B cell (primary cell): ENCODE measurements at regions not wholly inside any gene's neighbourhood (a gene's known extent, or its start where the extent isn't known, plus 50 kb on each side); places are given as distances from the start of the nearest gene placed in this dataset.

ENCODE experiments used
- ATAC-seq: fragments of 200-7000 bp; cut with Tn5 transposase; one replicate; pipeline ENCODE4 v1.10.0; 2021; ENCODE audit warnings: low read depth, mild to moderate bottlenecking, moderate number of reproducible peaks, moderate library complexity
- CTCF ChIA-PET: fragments of 350-600 bp; sonication (Branson Sonifier 250); formaldehyde crosslinking; loops from one replicate; lab custom pipeline; 2021; ENCODE audit warnings: antibody characterized with exemption, inconsistent platforms; lab: Charles Lee
- POLR2A ChIA-PET: fragments of 350-600 bp; sonication (Branson Sonifier 250); formaldehyde crosslinking; loops from one replicate; lab custom pipeline; 2021; ENCODE audit warnings: antibody characterized with exemption; lab: Charles Lee
- DNase-seq: peaks from one replicate; pipeline ENCODE4 v3.0.0; 2013
- H2AFZ ChIP-seq: 2 replicates; pipeline ENCODE4 v1.6.1; 2012; ENCODE audit warnings: mild to moderate bottlenecking, low read depth, low read length; ENCODE audit not compliant: insufficient read depth, poor library complexity, severe bottlenecking
- H3K27ac ChIP-seq, 2 donors: 1 replicate in 1 of 2; 2 replicates in 1 of 2; pipeline ENCODE4 v1.5.1; 2012 to 2013; ENCODE audit warnings: low read length in 2 of 2, mild to moderate bottlenecking in 2 of 2, moderate library complexity in 1 of 2
- H3K27me3 ChIP-seq, 4 experiments: fragments of 200-600 bp in 1 of 4; sonication (generic) in 1 of 4; replicated peaks in 1 of 4; 1 replicate in 2 of 4; 2 replicates in 2 of 4; pipeline versions ENCODE4 v1.6.1 to v1.7.0; 2013 to 2016; ENCODE audit warnings: low read length in 3 of 4, mild to moderate bottlenecking in 2 of 4, mixed read lengths in 1 of 4, moderate library complexity in 1 of 4; ENCODE audit not compliant: insufficient read depth in 4 of 4, control insufficient read depth in 3 of 4; ENCODE audit errors: control extremely low read depth in 1 of 4
- H3K36me3 ChIP-seq, 2 experiments: replicated peaks in 1 of 2; 1 replicate in 1 of 2; 2 replicates in 1 of 2; pipeline versions ENCODE4 v1.6.1 to v1.7.1; 2013; ENCODE audit warnings: low read length in 1 of 2; ENCODE audit not compliant: insufficient read depth in 2 of 2, control insufficient read depth in 1 of 2; ENCODE audit errors: control extremely low read depth in 1 of 2, extremely low read depth in 1 of 2
- H3K4me1 ChIP-seq, 2 donors: fragments of 200-600 bp in 1 of 2; sonication (generic) in 1 of 2; 1 replicate in 1 of 2; 2 replicates in 1 of 2; pipeline versions ENCODE4 v1.5.1 to v1.6.1; 2013 to 2017; ENCODE audit warnings: low read length in 2 of 2; ENCODE audit not compliant: control insufficient read depth in 2 of 2, insufficient read depth in 2 of 2
- H3K4me2 ChIP-seq: replicated peaks from 2 replicates; pipeline ENCODE3; 2012; ENCODE audit warnings: mild to moderate bottlenecking, low read depth, low read length; ENCODE audit not compliant: poor library complexity, severe bottlenecking
- H3K4me3 ChIP-seq, 5 experiments: fragments of 200-600 bp in 1 of 5; sonication (generic) in 1 of 5; 1 replicate in 3 of 5; 2 replicates in 2 of 5; pipeline versions ENCODE4 v1.5.1 to v1.7.0; 2011 to 2016; ENCODE audit warnings: low read length in 4 of 5, mild to moderate bottlenecking in 4 of 5, low read depth in 2 of 5, control low read depth in 1 of 5, moderate library complexity in 1 of 5; ENCODE audit not compliant: insufficient read depth in 1 of 5; ENCODE audit errors: control extremely low read depth in 1 of 5, extremely low read depth in 1 of 5
- H3K79me2 ChIP-seq: fragments of 200-600 bp; sonication (generic); one replicate; pipeline ENCODE4 v1.6.0; 2016; ENCODE audit warnings: low read length; ENCODE audit not compliant: control insufficient read depth, insufficient read depth
- H3K9ac ChIP-seq: fragments of 200-600 bp; sonication (generic); 2 replicates; pipeline ENCODE4 v1.6.1; 2017; ENCODE audit warnings: mild to moderate bottlenecking, low read length, moderate library complexity
- H3K9me3 ChIP-seq, 3 donors: one replicate each; pipeline versions ENCODE4 v1.6.1 to v1.7.1; 2013; ENCODE audit warnings: low read length in 2 of 3; ENCODE audit not compliant: control insufficient read depth in 2 of 3, insufficient read depth in 1 of 3; ENCODE audit errors: control extremely low read depth in 1 of 3
- H4K20me1 ChIP-seq: 2 replicates; pipeline ENCODE4 v1.6.0; 2012; ENCODE audit warnings: mild to moderate bottlenecking, low read length; ENCODE audit not compliant: insufficient read depth, control insufficient read depth, poor library complexity, severe bottlenecking
- H3K27ac Mint-ChIP-seq: one replicate; pipeline ENCODE4 v1.8.0; 2021; ENCODE audit warnings: mixed read lengths
- H3K27me3 Mint-ChIP-seq: one replicate; pipeline ENCODE4 v1.8.0; 2021; ENCODE audit warnings: mixed read lengths
- H3K4me1 Mint-ChIP-seq: one replicate; pipeline ENCODE4 v1.8.0; 2021; ENCODE audit warnings: mixed read lengths
- H3K4me3 Mint-ChIP-seq: one replicate; pipeline ENCODE4 v1.8.0; 2021; ENCODE audit warnings: mixed read lengths
- H3K9me3 Mint-ChIP-seq: one replicate; pipeline ENCODE4 v1.8.0; 2022; ENCODE audit warnings: mixed read lengths; ENCODE audit not compliant: insufficient read depth
- CTCF ChIP-seq: fragments of 200-600 bp; IDR thresholded peaks from one replicate; pipeline ENCODE4 v1.8.0; 2022; ENCODE audit warnings: antibody characterized with exemption, mild to moderate bottlenecking
- EZH2 ChIP-seq: IDR thresholded peaks from 2 replicates; pipeline ENCODE4 v1.6.1; 2012; ENCODE audit warnings: borderline replicate concordance, low read depth, mild to moderate bottlenecking, moderate library complexity, low read length; ENCODE audit not compliant: insufficient read depth, poor library complexity, severe bottlenecking
- WGBS: methylation state at CpG from one replicate; pipeline ENCODE4 v1.1.5; 2013; ENCODE audit warnings: missing lambda C conversion rate; ENCODE audit not compliant: insufficient coverage; 5-methylcytosine and 5-hydroxymethylcytosine counted together
- intact Hi-C: fragments of 100-400 bp; cut with micrococcal nuclease; formaldehyde crosslinking; loops from one replicate; pipeline ENCODE4 v1.10.0; 2022

- peaks cover 19% of the 10 kb centered on the region for H3K4me1 Mint-ChIP-seq
Measured at GRCh38 chr15:70203981-70204560, 106.4 kb upstream of the TLE3 start.

More at GRCh38 chr15:70203981-70204560, 106.4 kb upstream of the TLE3 start:
- DNase-seq (no peak), ATAC-seq (no peak)
- Histone ChIP-seq H3K27ac (no peak overlapping the region), H4K20me1 (no peaks in the 10 kb centered on the region), H3K27me3 (no peaks in the 10 kb centered on the region), H3K9ac (no peak overlapping the region), H3K4me1 (peaks cover 4 to 17% of the 10 kb centered on the region in 2 donors), H3K9me3 (no peaks in the 10 kb centered on the region), H3K4me3 (no peak overlapping the region), H2AFZ (no peak overlapping the region), H3K36me3 (no peaks in the 10 kb centered on the region), H3K79me2 (no peaks in the 10 kb centered on the region), H3K4me2 (no peak overlapping the region)
- CTCF ChIA-PET, result interaction anchor here (2.4 kb wide), 1 partner anchor 263 kb away, joined by 5 read pairs; no protein-coding TSS in a partner anchor
- POLR2A ChIA-PET, result no interaction called here
- intact Hi-C loops, result no loop called here
- 96% methylated on average over 8 of the region's 8 CpGs for WGBS
- Mint-ChIP-seq H3K4me3 (no peak overlapping the region), H3K27ac (no peak overlapping the region), H3K27me3 (peaks cover 10% of the 10 kb centered on the region), H3K9me3 (no peaks in the 10 kb centered on the region)
- TF ChIP-seq CTCF (no peak), EZH2 (no peak)
